ENCODE measurements at regions not wholly inside any gene's neighbourhood (a gene's known extent, or its start where the extent isn't known, plus 50 kb on each side); places are given as distances from the start of the nearest gene placed in this dataset.

DNA sequence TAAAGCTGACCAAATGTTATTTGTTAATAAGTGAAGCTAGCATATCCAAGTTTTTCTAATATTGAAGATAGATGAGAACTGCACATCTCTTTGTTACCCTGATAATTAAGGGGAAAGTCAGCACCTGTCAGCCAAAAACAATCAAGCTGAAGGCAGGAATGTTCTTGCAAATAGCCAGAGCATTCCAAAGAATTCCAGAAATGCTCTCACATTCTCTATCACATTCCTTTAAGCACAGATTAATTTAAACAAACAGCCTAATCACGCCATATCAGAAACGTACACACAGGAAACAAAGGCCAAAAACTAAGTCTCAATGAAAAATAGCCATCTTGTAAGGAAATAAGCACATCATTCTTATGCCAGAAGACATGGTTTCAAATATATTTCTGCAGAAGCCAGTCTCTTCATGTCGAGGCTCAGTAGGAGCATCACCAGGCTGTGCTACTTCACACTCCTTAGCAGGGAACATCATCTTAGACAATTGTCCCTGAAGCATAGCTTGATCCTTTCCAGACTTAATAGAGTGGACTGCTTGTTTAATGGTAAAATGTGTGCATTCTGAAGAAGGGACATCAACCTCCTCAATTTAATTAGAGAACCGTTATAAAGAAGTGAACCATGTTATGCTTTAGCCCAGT is 252.9 kb upstream of the TTC29 start:
- TF ChIP-seq, protein P1, sequence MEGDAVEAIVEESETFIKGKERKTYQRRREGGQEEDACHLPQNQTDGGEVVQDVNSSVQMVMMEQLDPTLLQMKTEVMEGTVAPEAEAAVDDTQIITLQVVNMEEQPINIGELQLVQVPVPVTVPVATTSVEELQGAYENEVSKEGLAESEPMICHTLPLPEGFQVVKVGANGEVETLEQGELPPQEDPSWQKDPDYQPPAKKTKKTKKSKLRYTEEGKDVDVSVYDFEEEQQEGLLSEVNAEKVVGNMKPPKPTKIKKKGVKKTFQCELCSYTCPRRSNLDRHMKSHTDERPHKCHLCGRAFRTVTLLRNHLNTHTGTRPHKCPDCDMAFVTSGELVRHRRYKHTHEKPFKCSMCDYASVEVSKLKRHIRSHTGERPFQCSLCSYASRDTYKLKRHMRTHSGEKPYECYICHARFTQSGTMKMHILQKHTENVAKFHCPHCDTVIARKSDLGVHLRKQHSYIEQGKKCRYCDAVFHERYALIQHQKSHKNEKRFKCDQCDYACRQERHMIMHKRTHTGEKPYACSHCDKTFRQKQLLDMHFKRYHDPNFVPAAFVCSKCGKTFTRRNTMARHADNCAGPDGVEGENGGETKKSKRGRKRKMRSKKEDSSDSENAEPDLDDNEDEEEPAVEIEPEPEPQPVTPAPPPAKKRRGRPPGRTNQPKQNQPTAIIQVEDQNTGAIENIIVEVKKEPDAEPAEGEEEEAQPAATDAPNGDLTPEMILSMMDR (IDR thresholded peaks at IDR 0.05 in 8 of 11, conservative IDR thresholded peaks at IDR 0.05 in 3 of 11), result no peak
- TF ChIP-seq POLR2A (IDR thresholded peaks at IDR 0.05) (no peak), POLR2AphosphoS5 (IDR thresholded peaks at IDR 0.05) (no peak)
